HFFc6 (cell line): ENCODE measurements at regions not wholly inside any gene's neighbourhood (a gene's known extent, or its start where the extent isn't known, plus 50 kb on each side); places are given as distances from the start of the nearest gene placed in this dataset.

Experiments used
- DNase-seq: peaks from one replicate; pipeline ENCODE4 v3.0.0-alpha.2; 2018
- H3K27ac Mint-ChIP-seq: 2 replicates; pipeline ENCODE4 v1.8.0; 2020; ENCODE audit warnings: mild to moderate bottlenecking, mixed read lengths
- H3K27me3 Mint-ChIP-seq: 2 replicates; pipeline ENCODE4 v1.8.0; 2021; ENCODE audit warnings: mild to moderate bottlenecking, moderate library complexity, mixed read lengths; ENCODE audit not compliant: insufficient read depth
- H3K36me3 Mint-ChIP-seq: 2 replicates; pipeline ENCODE4 v1.8.0; 2021; ENCODE audit warnings: low read depth, mixed read lengths
- H3K4me1 Mint-ChIP-seq: 2 replicates; pipeline ENCODE4 v1.8.0; 2020; ENCODE audit warnings: low read depth, mixed read lengths
- H3K4me3 Mint-ChIP-seq: 2 replicates; pipeline ENCODE4 v1.8.0; 2020; ENCODE audit warnings: mild to moderate bottlenecking, moderate library complexity, mixed read lengths
- H3K9me3 Mint-ChIP-seq: 2 replicates; pipeline ENCODE4 v1.8.0; 2020; ENCODE audit warnings: mild to moderate bottlenecking, mixed read lengths
- TF ChIP-seq, protein P1 (sequence below): fragments of 200-600 bp; sonication (generic); IDR thresholded peaks from 2 replicates; pipeline ENCODE4 v1.5.0; 2021; ENCODE audit warnings: antibody characterized with exemption, mild to moderate bottlenecking

DNA sequence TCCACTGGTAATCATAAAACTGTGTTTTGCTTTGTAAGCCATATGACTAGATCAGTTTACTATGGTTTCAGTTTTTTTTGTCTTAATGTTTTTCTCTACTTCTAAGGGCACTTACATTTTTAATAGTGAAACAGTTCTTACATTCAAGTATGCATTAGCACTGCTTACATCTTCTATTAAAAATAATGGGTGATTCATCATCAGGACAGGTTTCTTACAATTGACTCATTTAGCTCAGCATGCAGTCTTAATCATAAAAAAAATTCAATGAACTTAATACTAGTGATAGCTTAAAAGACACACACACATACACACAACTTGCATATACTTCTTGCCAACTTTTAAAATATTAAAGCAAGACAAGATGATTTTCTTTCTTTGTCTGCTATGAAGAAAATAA, 845.7 kb upstream of the USP15 start:
- Mint-ChIP-seq H3K36me3 (no peaks in the 10 kb centered on the region), H3K27me3 (no peaks in the 10 kb centered on the region)

GRCh38 chr12:61422786-61423185, 837.4 kb upstream of the USP15 start:
- no peaks in the 10 kb centered on the region for H3K27me3 Mint-ChIP-seq
- no peaks in the 10 kb centered on the region for H3K4me1 Mint-ChIP-seq
- DNase-seq = no peak
- H3K36me3 Mint-ChIP-seq = no peaks in the 10 kb centered on the region; the same call in 1 of the 2 replicates
- TF ChIP-seq, protein P1, sequence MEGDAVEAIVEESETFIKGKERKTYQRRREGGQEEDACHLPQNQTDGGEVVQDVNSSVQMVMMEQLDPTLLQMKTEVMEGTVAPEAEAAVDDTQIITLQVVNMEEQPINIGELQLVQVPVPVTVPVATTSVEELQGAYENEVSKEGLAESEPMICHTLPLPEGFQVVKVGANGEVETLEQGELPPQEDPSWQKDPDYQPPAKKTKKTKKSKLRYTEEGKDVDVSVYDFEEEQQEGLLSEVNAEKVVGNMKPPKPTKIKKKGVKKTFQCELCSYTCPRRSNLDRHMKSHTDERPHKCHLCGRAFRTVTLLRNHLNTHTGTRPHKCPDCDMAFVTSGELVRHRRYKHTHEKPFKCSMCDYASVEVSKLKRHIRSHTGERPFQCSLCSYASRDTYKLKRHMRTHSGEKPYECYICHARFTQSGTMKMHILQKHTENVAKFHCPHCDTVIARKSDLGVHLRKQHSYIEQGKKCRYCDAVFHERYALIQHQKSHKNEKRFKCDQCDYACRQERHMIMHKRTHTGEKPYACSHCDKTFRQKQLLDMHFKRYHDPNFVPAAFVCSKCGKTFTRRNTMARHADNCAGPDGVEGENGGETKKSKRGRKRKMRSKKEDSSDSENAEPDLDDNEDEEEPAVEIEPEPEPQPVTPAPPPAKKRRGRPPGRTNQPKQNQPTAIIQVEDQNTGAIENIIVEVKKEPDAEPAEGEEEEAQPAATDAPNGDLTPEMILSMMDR = no peak
- H3K9me3 Mint-ChIP-seq = peaks cover 37% of the 10 kb centered on the region
- no peak overlapping the region for H3K4me3 Mint-ChIP-seq
- H3K27ac Mint-ChIP-seq = no peak overlapping the region

More for the DNA sequence above, 845.7 kb upstream of the USP15 start:
- H3K9me3 Mint-ChIP-seq = peaks cover 8% of the 10 kb centered on the region
- no peaks in the 10 kb centered on the region for H3K4me1 Mint-ChIP-seq
- DNase-seq = no peak
- TF ChIP-seq, protein P1 = no peak
- no peak overlapping the region for H3K4me3 Mint-ChIP-seq
- H3K27ac Mint-ChIP-seq = no peak overlapping the region

GRCh38 chr12:61452076-61452475, 808.1 kb upstream of the USP15 start:
- TF ChIP-seq, protein P1 = no peak
- peaks cover 31% of the 10 kb centered on the region for H3K9me3 Mint-ChIP-seq
- no peak overlapping the region for H3K27ac Mint-ChIP-seq
- no peaks in the 10 kb centered on the region for H3K4me1 Mint-ChIP-seq
- H3K27me3 Mint-ChIP-seq = no peaks in the 10 kb centered on the region
- no peak overlapping the region for H3K4me3 Mint-ChIP-seq
- no peak for DNase-seq
- H3K36me3 Mint-ChIP-seq = no peaks in the 10 kb centered on the region

DNA sequence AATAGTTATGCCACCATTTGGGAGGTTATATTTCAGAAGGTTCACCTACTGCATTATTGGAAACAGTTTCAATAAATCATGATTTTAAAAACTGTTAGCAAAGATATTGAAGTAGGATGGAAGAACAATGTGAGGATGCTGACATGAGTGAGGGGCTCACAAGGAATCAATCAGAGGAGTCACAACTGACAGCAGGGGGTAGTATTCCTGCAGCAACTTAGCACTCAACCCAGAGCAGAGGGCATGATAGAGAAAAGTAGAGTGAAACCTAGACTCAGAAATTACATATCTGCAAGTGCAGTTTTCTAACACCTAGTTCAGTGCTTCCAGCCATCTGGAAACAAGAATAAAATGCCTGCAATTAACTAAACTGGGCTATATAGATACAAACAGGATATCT, 772.5 kb upstream of the USP15 start:
- no peaks in the 10 kb centered on the region for H3K27me3 Mint-ChIP-seq
- no peak for DNase-seq
- H3K4me1 Mint-ChIP-seq = no peaks in the 10 kb centered on the region
- H3K4me3 Mint-ChIP-seq = no peak overlapping the region
- peaks cover 49% of the 10 kb centered on the region for H3K9me3 Mint-ChIP-seq
- TF ChIP-seq, protein P1 = no peak
- H3K27ac Mint-ChIP-seq = no peak overlapping the region
- no peaks in the 10 kb centered on the region for H3K36me3 Mint-ChIP-seq

GRCh38 chr12:61490526-61491498, 769.4 kb upstream of the USP15 start:
- Mint-ChIP-seq H3K4me1 (no peaks in the 10 kb centered on the region), H3K9me3 (peaks cover 38% of the 10 kb centered on the region), H3K27ac (no peak overlapping the region), H3K27me3 (no peaks in the 10 kb centered on the region), H3K36me3 (no peaks in the 10 kb centered on the region), H3K4me3 (no peak overlapping the region)
- no peak for DNase-seq
- TF ChIP-seq, protein P1 = no peak
